Hepatocyte (in vitro differentiated cells): ENCODE measurements at regions not wholly inside any gene's neighbourhood (a gene's known extent, or its start where the extent isn't known, plus 50 kb on each side); places are given as distances from the start of the nearest gene placed in this dataset.

Source experiments
- DNase-seq: peaks from one replicate; pipeline ENCODE4 v3.0.0-alpha.2; 2016; ENCODE audit warnings: low spot score
- H2AFZ ChIP-seq: fragments of 200-600 bp; sonication (generic); 2 replicates; pipeline ENCODE4 v1.6.0; 2016; ENCODE audit warnings: antibody characterized with exemption, mild to moderate bottlenecking
- H3K27ac ChIP-seq: fragments of 200-600 bp; sonication (generic); 2 replicates; pipeline ENCODE4 v1.5.1; 2016; ENCODE audit warnings: mild to moderate bottlenecking
- H3K27me3 ChIP-seq: fragments of 200-600 bp; sonication (generic); 2 replicates; pipeline ENCODE4 v1.6.1; 2016
- H3K36me3 ChIP-seq: fragments of 200-600 bp; sonication (generic); replicated peaks from 2 replicates; pipeline ENCODE4 v1.5.1; 2016; ENCODE audit warnings: low read depth; ENCODE audit not compliant: insufficient read depth
- H3K4me1 ChIP-seq: fragments of 200-600 bp; sonication (generic); 2 replicates; pipeline ENCODE4 v1.5.1; 2016; ENCODE audit warnings: mild to moderate bottlenecking, moderate library complexity; ENCODE audit not compliant: insufficient read depth
- H3K4me2 ChIP-seq: fragments of 200-600 bp; sonication (generic); 2 replicates; pipeline ENCODE4 v1.6.0; 2016
- H3K4me3 ChIP-seq: fragments of 200-600 bp; sonication (generic); 2 replicates; pipeline ENCODE4 v1.5.1; 2016; ENCODE audit warnings: mild to moderate bottlenecking
- H3K79me2 ChIP-seq: fragments of 200-600 bp; sonication (generic); 2 replicates; pipeline ENCODE4 v1.6.0; 2017; ENCODE audit warnings: mild to moderate bottlenecking
- H3K9me2 ChIP-seq: fragments of 200-600 bp; sonication (generic); replicated peaks from 2 replicates; pipeline ENCODE4 v1.6.0; 2017; ENCODE audit warnings: mild to moderate bottlenecking; ENCODE audit not compliant: insufficient read depth
- H3K9me3 ChIP-seq: fragments of 200-600 bp; sonication (generic); 2 replicates; pipeline ENCODE4 v1.5.1; 2016; ENCODE audit warnings: low read depth, mild to moderate bottlenecking
- H4K20me1 ChIP-seq: fragments of 200-600 bp; sonication (generic); 2 replicates; pipeline ENCODE4 v1.6.0; 2016; ENCODE audit warnings: mild to moderate bottlenecking; ENCODE audit not compliant: insufficient read depth, poor library complexity, severe bottlenecking
- CTCF ChIP-seq: fragments of 200-600 bp; sonication (generic); IDR thresholded peaks from 2 replicates; pipeline ENCODE4 v1.5.1; 2016; ENCODE audit warnings: antibody characterized with exemption, mild to moderate bottlenecking; ENCODE audit not compliant: poor library complexity
- EZH2 ChIP-seq: fragments of 200-600 bp; sonication (generic); IDR thresholded peaks from 2 replicates; pipeline ENCODE4 v1.6.1; 2016; ENCODE audit warnings: antibody characterized with exemption, mild to moderate bottlenecking, borderline replicate concordance
- EZH2phosphoT487 ChIP-seq: fragments of 200-600 bp; sonication (generic); IDR thresholded peaks from one replicate; pipeline ENCODE4 v1.6.1; 2018; ENCODE audit warnings: antibody characterized with exemption, mild to moderate bottlenecking, low read depth, moderate library complexity; ENCODE audit not compliant: unreplicated experiment, severe bottlenecking
- WGBS: methylation state at CpG from one replicate; pipeline ENCODE4 v1.1.6; 2016; ENCODE audit warnings: low lambda C conversion rate; ENCODE audit errors: missing lambda C conversion rate; 5-methylcytosine and 5-hydroxymethylcytosine counted together

GRCh38 chrX:46257451-46257879 lies 287.8 kb downstream of the ZNF674 start:
- H3K4me1 ChIP-seq = peaks cover 3% of the 10 kb centered on the region
- no peak overlapping the region for H2AFZ ChIP-seq
- no peaks in the 10 kb centered on the region for H3K79me2 ChIP-seq
- H3K27ac ChIP-seq = no peak overlapping the region
- no peaks in the 10 kb centered on the region for H4K20me1 ChIP-seq
- no peak for DNase-seq
- H3K9me3 ChIP-seq = no peaks in the 10 kb centered on the region
- H3K4me2 ChIP-seq = no peak overlapping the region
- WGBS = 78% methylated on average over 5 of the region's 5 CpGs
- H3K27me3 ChIP-seq = no peaks in the 10 kb centered on the region
- TF ChIP-seq EZH2 (no peak), EZH2phosphoT487 (no peak), CTCF (no peak)
- no peaks in the 10 kb centered on the region for H3K9me2 ChIP-seq
- H3K36me3 ChIP-seq = no peaks in the 10 kb centered on the region
- H3K4me3 ChIP-seq = no peak overlapping the region

GRCh38 chrX:46256875-46257274 lies 288.3 kb downstream of the ZNF674 start:
- WGBS = 100% methylated on average over 1 of the region's 1 CpG
- Histone ChIP-seq H3K36me3 (no peaks in the 10 kb centered on the region), H3K27ac (no peak overlapping the region), H3K9me2 (no peaks in the 10 kb centered on the region), H2AFZ (no peak overlapping the region), H3K4me1 (peaks cover 3% of the 10 kb centered on the region), H3K27me3 (no peaks in the 10 kb centered on the region), H3K4me2 (no peak overlapping the region), H3K4me3 (no peak overlapping the region), H3K9me3 (no peaks in the 10 kb centered on the region), H3K79me2 (no peaks in the 10 kb centered on the region), H4K20me1 (no peaks in the 10 kb centered on the region)
- no peak for DNase-seq
- TF ChIP-seq CTCF = no peak
- no peak for TF ChIP-seq EZH2
- TF ChIP-seq EZH2phosphoT487 = no peak

- H2AFZ ChIP-seq = peak overlapping the region; percentile 35
- H3K4me2 ChIP-seq = no peak overlapping the region
- WGBS = 81% methylated on average over 1 of the region's 1 CpG
These were observed 290.2 kb downstream of the ZNF674 start for GRCh38 chrX:46255046-46255445.

More at GRCh38 chrX:46255046-46255445, 290.2 kb downstream of the ZNF674 start:
- Histone ChIP-seq H3K4me1 (peaks cover 3% of the 10 kb centered on the region), H3K36me3 (no peaks in the 10 kb centered on the region), H3K9me3 (no peaks in the 10 kb centered on the region), H3K9me2 (no peaks in the 10 kb centered on the region), H4K20me1 (no peaks in the 10 kb centered on the region), H3K79me2 (no peaks in the 10 kb centered on the region), H3K27me3 (no peaks in the 10 kb centered on the region), H3K4me3 (no peak overlapping the region), H3K27ac (peak overlapping the region; percentile 28)
- TF ChIP-seq CTCF = no peak
- DNase-seq = no peak
